Activated T-cell treated with anti-CD3 and anti-CD28 coated beads, Interleukin-2, amount 50 U/mL, for 24 hours (primary cell): ENCODE measurements at regions not wholly inside any gene's neighbourhood (a gene's known extent, or its start where the extent isn't known, plus 50 kb on each side); places are given as distances from the start of the nearest gene placed in this dataset.

Experiments used
- DNase-seq: peaks from one replicate; pipeline ENCODE4 v3.0.0-alpha.2; 2020
- H3K27ac Mint-ChIP-seq: 2 replicates; pipeline ENCODE4 v1.8.0; 2020; ENCODE audit warnings: mild to moderate bottlenecking, mixed read lengths
- H3K27me3 Mint-ChIP-seq: 2 replicates; pipeline ENCODE4 v1.8.0; 2020; ENCODE audit warnings: mixed read lengths
- H3K36me3 Mint-ChIP-seq: 2 replicates; pipeline ENCODE4 v1.8.0; 2020; ENCODE audit warnings: low read depth, mixed read lengths
- H3K4me1 Mint-ChIP-seq: 2 replicates; pipeline ENCODE4 v1.8.0; 2020; ENCODE audit warnings: low read depth, mixed read lengths
- H3K4me3 Mint-ChIP-seq: 2 replicates; pipeline ENCODE4 v1.8.0; 2020; ENCODE audit warnings: mild to moderate bottlenecking, moderate library complexity, mixed read lengths
- H3K9me3 Mint-ChIP-seq: 2 replicates; pipeline ENCODE4 v1.8.0; 2020; ENCODE audit warnings: mixed read lengths

- Mint-ChIP-seq H3K27me3 (no peaks in the 10 kb centered on the region), H3K4me3 (no peak overlapping the region), H3K36me3 (no peaks in the 10 kb centered on the region), H3K9me3 (no peaks in the 10 kb centered on the region), H3K4me1 (peaks cover 7% of the 10 kb centered on the region), H3K27ac (no peak overlapping the region)
- no peak for DNase-seq
Measured at GRCh38 chr16:85370881-85371651, 242.1 kb upstream of the GSE1 start.

DNA sequence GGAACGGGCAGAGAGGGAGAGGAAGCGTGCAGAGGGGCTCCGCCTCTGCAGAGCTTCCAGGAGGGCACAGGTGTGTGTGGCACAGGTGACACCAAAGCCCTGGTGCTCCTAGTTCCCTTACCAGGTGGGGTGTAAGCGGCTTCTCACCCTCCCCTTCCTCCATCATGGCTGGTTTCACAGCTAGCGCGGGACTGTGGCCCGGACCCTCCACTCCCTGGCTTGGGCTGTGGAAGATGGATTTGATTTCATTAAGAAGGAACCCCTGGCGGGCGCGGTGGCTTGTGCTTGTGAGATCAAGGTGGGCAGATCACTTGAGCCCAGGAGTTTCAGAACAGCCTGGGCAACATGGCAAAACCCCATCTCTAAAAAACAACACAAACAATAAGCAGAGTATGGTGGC, 241.2 kb upstream of the GSE1 start:
- Mint-ChIP-seq H3K36me3 (no peaks in the 10 kb centered on the region), H3K9me3 (no peaks in the 10 kb centered on the region), H3K27ac (no peak overlapping the region), H3K27me3 (no peaks in the 10 kb centered on the region), H3K4me3 (no peak overlapping the region), H3K4me1 (peaks cover 7% of the 10 kb centered on the region)
- DNase-seq = no peak

DNA sequence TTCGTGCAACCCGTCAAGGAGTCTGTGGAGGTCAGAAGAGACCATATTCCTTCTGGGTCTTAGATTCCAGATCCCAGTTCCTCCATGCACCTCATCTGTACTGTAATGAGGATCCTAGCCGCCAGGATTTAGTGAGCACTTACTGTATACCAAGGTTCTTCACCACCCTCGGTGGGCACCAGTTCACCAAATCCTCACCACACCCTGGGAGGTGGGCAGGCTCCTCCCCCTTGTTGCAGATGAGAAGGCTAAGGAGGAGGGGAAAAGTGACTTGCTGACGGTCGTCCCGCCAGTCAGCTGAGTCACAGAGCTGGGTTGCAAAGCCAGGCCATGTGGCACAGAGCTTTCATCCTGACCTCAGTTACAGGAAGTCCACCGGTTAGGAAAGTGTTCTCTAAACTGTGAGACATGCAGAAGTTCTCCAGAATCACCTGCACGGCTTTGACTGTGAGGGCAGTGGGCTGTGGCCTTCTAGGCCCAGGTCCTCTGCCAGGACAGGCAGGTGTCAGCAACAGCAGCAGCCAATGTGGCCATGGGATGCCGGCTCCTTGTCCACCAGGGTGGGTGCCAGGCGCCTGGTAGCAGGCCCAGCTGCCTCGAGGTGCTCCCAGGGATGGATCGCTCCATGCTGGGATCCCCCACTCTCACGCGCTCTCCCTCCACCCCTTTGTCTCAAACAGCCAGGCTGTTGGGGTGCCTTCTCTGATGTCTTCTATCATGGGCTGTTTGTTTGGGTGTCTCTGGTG, 240.3 kb upstream of the GSE1 start:
- Mint-ChIP-seq H3K4me1 (peaks cover 7% of the 10 kb centered on the region), H3K9me3 (no peaks in the 10 kb centered on the region), H3K36me3 (no peaks in the 10 kb centered on the region), H3K4me3 (no peak overlapping the region), H3K27me3 (no peaks in the 10 kb centered on the region), H3K27ac (peak overlapping the region; percentile 31)
- DNase-seq = no peak

GRCh38 chr16:85373741-85374570, 239.2 kb upstream of the GSE1 start:
- no peak overlapping the region for H3K4me3 Mint-ChIP-seq
- H3K27me3 Mint-ChIP-seq = peaks cover 6% of the 10 kb centered on the region
- peaks cover 7% of the 10 kb centered on the region for H3K4me1 Mint-ChIP-seq
- no peaks in the 10 kb centered on the region for H3K9me3 Mint-ChIP-seq
- H3K27ac Mint-ChIP-seq = no peak overlapping the region
- no peaks in the 10 kb centered on the region for H3K36me3 Mint-ChIP-seq
- no peak for DNase-seq

- Mint-ChIP-seq H3K4me3 (no peak overlapping the region), H3K4me1 (peaks cover 7% of the 10 kb centered on the region), H3K36me3 (no peaks in the 10 kb centered on the region), H3K27ac (no peak overlapping the region), H3K27me3 (peaks cover 11% of the 10 kb centered on the region), H3K9me3 (no peaks in the 10 kb centered on the region)
- no peak for DNase-seq
Measured at GRCh38 chr16:85374571-85374872, 238.6 kb upstream of the GSE1 start.

- H3K9me3 Mint-ChIP-seq = no peaks in the 10 kb centered on the region
- no peak overlapping the region for H3K4me3 Mint-ChIP-seq
- no peaks in the 10 kb centered on the region for H3K36me3 Mint-ChIP-seq
- peaks cover 7% of the 10 kb centered on the region for H3K4me1 Mint-ChIP-seq
- DNase-seq = no peak
- H3K27ac Mint-ChIP-seq = no peak overlapping the region
- H3K27me3 Mint-ChIP-seq = peaks cover 11% of the 10 kb centered on the region
Measured at GRCh38 chr16:85375282-85375681, 237.8 kb upstream of the GSE1 start.

- Mint-ChIP-seq H3K9me3 (no peaks in the 10 kb centered on the region), H3K36me3 (no peaks in the 10 kb centered on the region), H3K27me3 (peaks cover 15% of the 10 kb centered on the region), H3K27ac (no peak overlapping the region), H3K4me1 (peaks cover 7% of the 10 kb centered on the region), H3K4me3 (no peak overlapping the region)
- no peak for DNase-seq
Measured at GRCh38 chr16:85376292-85377095, 236.6 kb upstream of the GSE1 start.

DNA sequence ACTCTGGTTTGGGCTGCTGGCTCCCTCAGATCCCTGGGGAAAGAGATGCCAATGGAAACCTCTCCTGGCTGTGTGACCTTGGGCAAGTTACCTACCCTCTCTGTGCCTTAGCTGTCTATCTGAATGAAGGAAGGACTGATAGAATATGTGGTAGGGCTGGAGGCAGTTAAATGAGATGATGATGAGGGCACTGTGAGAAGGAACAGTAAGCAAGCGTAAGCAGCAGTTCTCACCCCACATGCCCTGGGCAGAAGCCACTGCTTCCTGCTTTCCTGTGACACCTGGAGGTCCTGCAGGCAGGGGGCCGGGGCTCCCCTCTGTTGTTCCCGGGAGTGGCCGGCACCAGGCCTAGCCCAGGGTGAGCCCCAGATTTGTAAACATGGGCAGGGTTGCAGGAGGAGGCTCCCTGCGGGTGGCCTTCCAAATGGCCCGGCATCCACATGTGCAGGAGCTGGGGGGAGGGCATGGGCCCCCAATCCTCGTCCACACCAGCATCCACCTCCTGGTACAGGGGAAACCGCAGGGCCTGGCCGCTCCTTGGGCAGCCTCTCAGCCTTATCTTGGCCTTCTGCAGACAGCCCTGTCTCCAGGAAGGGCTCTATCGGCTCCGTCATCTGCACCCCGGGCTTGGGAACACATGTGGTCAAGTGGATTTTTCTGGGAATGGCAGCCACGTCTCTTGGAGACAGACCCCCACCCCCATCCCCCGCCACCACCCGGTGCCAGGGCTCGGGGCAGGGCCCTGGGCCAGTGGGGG, 235.6 kb upstream of the GSE1 start:
- no peak overlapping the region for H3K27ac Mint-ChIP-seq
- peaks cover 15% of the 10 kb centered on the region for H3K27me3 Mint-ChIP-seq
- no peaks in the 10 kb centered on the region for H3K9me3 Mint-ChIP-seq
- no peaks in the 10 kb centered on the region for H3K36me3 Mint-ChIP-seq
- peaks cover 5% of the 10 kb centered on the region for H3K4me1 Mint-ChIP-seq
- H3K4me3 Mint-ChIP-seq = no peak overlapping the region
- DNase-seq = no peak

- Mint-ChIP-seq H3K27ac (no peak overlapping the region), H3K4me3 (no peak overlapping the region), H3K4me1 (no peaks in the 10 kb centered on the region), H3K36me3 (no peaks in the 10 kb centered on the region), H3K27me3 (peaks cover 15% of the 10 kb centered on the region), H3K9me3 (no peaks in the 10 kb centered on the region)
- no peak for DNase-seq
Measured at GRCh38 chr16:85378145-85379040, 234.7 kb upstream of the GSE1 start.

- DNase-seq = no peak
- H3K4me1 Mint-ChIP-seq = no peaks in the 10 kb centered on the region
- no peaks in the 10 kb centered on the region for H3K9me3 Mint-ChIP-seq
- peaks cover 15% of the 10 kb centered on the region for H3K27me3 Mint-ChIP-seq
- no peaks in the 10 kb centered on the region for H3K36me3 Mint-ChIP-seq
- no peak overlapping the region for H3K27ac Mint-ChIP-seq
- H3K4me3 Mint-ChIP-seq = no peak overlapping the region
Measured at GRCh38 chr16:85379041-85380001, 233.8 kb upstream of the GSE1 start.

GRCh38 chr16:85380002-85380395, 233.1 kb upstream of the GSE1 start:
- H3K9me3 Mint-ChIP-seq = no peaks in the 10 kb centered on the region
- no peaks in the 10 kb centered on the region for H3K4me1 Mint-ChIP-seq
- H3K27me3 Mint-ChIP-seq = peaks cover 15% of the 10 kb centered on the region
- DNase-seq = no peak
- no peak overlapping the region for H3K4me3 Mint-ChIP-seq
- H3K36me3 Mint-ChIP-seq = no peaks in the 10 kb centered on the region
- no peak overlapping the region for H3K27ac Mint-ChIP-seq
